Activated CD4-positive, alpha-beta memory T cell treated with anti-CD3 and anti-CD28 coated beads for 36 hours (primary cell): ENCODE measurements at regions not wholly inside any gene's neighbourhood (a gene's known extent, or its start where the extent isn't known, plus 50 kb on each side); places are given as distances from the start of the nearest gene placed in this dataset.
"Not testable (repeated sequence)": the region's sequence is repeated elsewhere in the genome, so short reads cannot be mapped to it uniquely, and the experiment has no call there.

ENCODE experiments used
- CTCF ChIA-PET: fragments of 350-600 bp; sonication (Branson Sonifier 250); formaldehyde crosslinking; loops from one replicate; lab custom pipeline; 2021; ENCODE audit warnings: antibody characterized with exemption, inconsistent platforms; lab: Charles Lee
- POLR2A ChIA-PET: fragments of 350-600 bp; sonication (Branson Sonifier 250); formaldehyde crosslinking; loops from one replicate; lab custom pipeline; 2021; ENCODE audit warnings: antibody characterized with exemption; lab: Charles Lee
- DNase-seq: peaks from one replicate; pipeline ENCODE4 v3.0.0-alpha.2; 2020
- H3K27ac Mint-ChIP-seq: one replicate; pipeline ENCODE4 v1.8.0; 2021; ENCODE audit warnings: mixed read lengths
- H3K27me3 Mint-ChIP-seq: one replicate; pipeline ENCODE4 v1.8.0; 2021; ENCODE audit warnings: mixed read lengths
- H3K36me3 Mint-ChIP-seq: one replicate; pipeline ENCODE4 v1.8.0; 2021; ENCODE audit warnings: mixed read lengths
- H3K4me1 Mint-ChIP-seq: one replicate; pipeline ENCODE4 v1.8.0; 2021; ENCODE audit warnings: low read depth, mixed read lengths
- H3K4me3 Mint-ChIP-seq: one replicate; pipeline ENCODE4 v1.8.0; 2021; ENCODE audit warnings: mild to moderate bottlenecking, mixed read lengths
- H3K9me3 Mint-ChIP-seq: one replicate; pipeline ENCODE4 v1.8.0; 2021; ENCODE audit warnings: mixed read lengths
- intact Hi-C: fragments of 100-400 bp; cut with micrococcal nuclease; formaldehyde crosslinking; loops from one replicate; pipeline ENCODE4 v1.15.1; 2023

DNA sequence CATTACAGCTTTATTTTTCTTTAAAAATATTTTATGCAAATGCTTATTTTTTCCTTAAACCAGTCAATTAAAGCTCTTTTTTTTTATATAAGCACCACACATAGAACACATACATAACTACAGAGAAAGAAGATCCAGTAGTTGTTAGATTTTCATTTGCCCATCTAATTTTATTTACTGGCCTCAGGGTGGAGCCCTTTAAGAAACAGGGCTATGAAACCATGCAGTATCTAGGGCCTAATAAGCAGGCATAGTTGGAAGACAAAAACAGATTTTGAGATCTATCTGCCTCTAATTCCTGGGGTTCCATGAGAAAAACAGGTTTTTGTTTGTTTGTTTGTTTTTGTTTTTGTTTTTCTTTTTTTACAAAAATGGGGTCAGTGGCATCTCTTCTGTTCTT lies 120.6 kb downstream of the BCHE start:
- intact Hi-C loops = no loop called here
- Mint-ChIP-seq H3K9me3 (peaks cover 12% of the 10 kb centered on the region), H3K27me3 (no peaks in the 10 kb centered on the region), H3K36me3 (no peaks in the 10 kb centered on the region), H3K4me1 (no peaks in the 10 kb centered on the region), H3K27ac (no peak overlapping the region), H3K4me3 (no peak overlapping the region)
- DNase-seq = no peak
- POLR2A ChIA-PET = no interaction called here
- CTCF ChIA-PET = no interaction called here

- no peak for DNase-seq
- H3K4me1 Mint-ChIP-seq = no peaks in the 10 kb centered on the region
- peaks cover 9% of the 10 kb centered on the region for H3K9me3 Mint-ChIP-seq
- POLR2A ChIA-PET = no interaction called here
- H3K4me3 Mint-ChIP-seq = no peak overlapping the region
- H3K27me3 Mint-ChIP-seq = no peaks in the 10 kb centered on the region
- H3K36me3 Mint-ChIP-seq = no peaks in the 10 kb centered on the region
- intact Hi-C loops = no loop called here
- CTCF ChIA-PET = no interaction called here
- no peak overlapping the region for H3K27ac Mint-ChIP-seq
Measured at GRCh38 chr3:165713479-165713878, 123.7 kb downstream of the BCHE start.

- H3K4me3 Mint-ChIP-seq = no peak overlapping the region
- no peaks in the 10 kb centered on the region for H3K36me3 Mint-ChIP-seq
- no peak for DNase-seq
- H3K9me3 Mint-ChIP-seq = peaks cover 7% of the 10 kb centered on the region
- intact Hi-C loops = no loop called here
- CTCF ChIA-PET = no interaction called here
- no peak overlapping the region for H3K27ac Mint-ChIP-seq
- H3K4me1 Mint-ChIP-seq = no peaks in the 10 kb centered on the region
- no peaks in the 10 kb centered on the region for H3K27me3 Mint-ChIP-seq
- POLR2A ChIA-PET = no interaction called here
Measured at GRCh38 chr3:165712382-165712781, 124.8 kb downstream of the BCHE start.

DNA sequence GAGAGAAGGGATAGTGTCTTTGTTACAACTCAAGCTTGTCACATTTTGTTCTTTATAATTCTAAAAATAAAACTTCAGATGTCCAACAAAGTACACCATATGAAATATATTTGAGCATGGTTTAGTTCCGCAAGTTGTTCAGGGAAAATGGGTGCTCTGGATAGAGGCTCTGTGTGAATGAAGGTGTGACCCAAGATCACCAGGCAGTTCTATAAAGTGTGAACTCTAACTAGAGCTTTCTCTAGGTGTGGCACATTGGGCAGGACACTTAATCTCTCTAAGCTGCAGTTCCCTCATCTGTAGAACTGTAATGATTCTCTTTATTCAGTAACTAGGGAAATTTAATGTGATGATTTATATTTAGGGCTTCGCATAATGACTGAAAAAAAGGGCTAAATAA lies 139.3 kb downstream of the BCHE start:
- ChIA-PET CTCF (no interaction called here), POLR2A (no interaction called here)
- H3K4me1 Mint-ChIP-seq = no peaks in the 10 kb centered on the region
- H3K36me3 Mint-ChIP-seq = no peaks in the 10 kb centered on the region
- H3K27ac Mint-ChIP-seq = no peak overlapping the region
- intact Hi-C loops = no loop called here
- DNase-seq = no peak
- H3K9me3 Mint-ChIP-seq = peaks cover 6% of the 10 kb centered on the region
- H3K27me3 Mint-ChIP-seq = no peaks in the 10 kb centered on the region
- H3K4me3 Mint-ChIP-seq = no peak overlapping the region

- Mint-ChIP-seq H3K27ac (no peak overlapping the region), H3K4me1 (no peaks in the 10 kb centered on the region), H3K36me3 (no peaks in the 10 kb centered on the region), H3K9me3 (peaks cover 11% of the 10 kb centered on the region), H3K27me3 (no peaks in the 10 kb centered on the region), H3K4me3 (no peak overlapping the region)
- ChIA-PET CTCF (no interaction called here), POLR2A (no interaction called here)
- intact Hi-C loops = no loop called here
- DNase-seq = no peak
Measured at GRCh38 chr3:165696496-165696895, 140.7 kb downstream of the BCHE start.

DNA sequence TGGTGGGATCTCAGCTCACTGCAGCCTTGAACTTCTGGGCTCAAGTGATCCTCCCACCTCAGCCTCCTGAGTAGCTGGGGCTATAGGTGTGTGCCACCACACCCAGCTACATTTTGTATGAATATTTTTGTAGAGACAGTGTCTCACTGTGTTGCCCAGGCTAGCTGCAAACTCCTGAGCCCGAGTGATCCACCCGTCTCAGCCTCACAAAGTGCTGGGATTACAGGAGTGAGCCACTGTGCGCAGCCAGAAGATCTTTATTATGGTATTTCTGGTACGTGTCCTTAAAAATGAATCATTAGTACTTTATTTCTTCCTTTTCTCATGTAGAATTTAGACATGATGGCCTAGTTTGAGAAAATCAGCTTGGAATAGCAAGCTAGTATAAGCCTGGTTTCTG lies 153.3 kb downstream of the BCHE start:
- Mint-ChIP-seq H3K4me3 (no peak overlapping the region), H3K4me1 (no peaks in the 10 kb centered on the region), H3K9me3 (peaks cover 2% of the 10 kb centered on the region), H3K27me3 (no peaks in the 10 kb centered on the region), H3K36me3 (no peaks in the 10 kb centered on the region), H3K27ac (no peak overlapping the region)
- CTCF ChIA-PET = no interaction called here
- intact Hi-C loops = no loop called here
- POLR2A ChIA-PET = no interaction called here
- DNase-seq = no peak

GRCh38 chr3:165682734-165683133 lies 154.5 kb downstream of the BCHE start:
- Mint-ChIP-seq H3K4me3 (no peak overlapping the region), H3K4me1 (no peaks in the 10 kb centered on the region), H3K27me3 (no peaks in the 10 kb centered on the region), H3K36me3 (no peaks in the 10 kb centered on the region), H3K9me3 (peaks cover 2% of the 10 kb centered on the region), H3K27ac (no peak overlapping the region)
- intact Hi-C loops = no loop called here
- ChIA-PET CTCF (no interaction called here), POLR2A (no interaction called here)
- DNase-seq = no peak

GRCh38 chr3:165669967-165670366 lies 167.3 kb downstream of the BCHE start:
- Mint-ChIP-seq H3K27ac (no peak overlapping the region), H3K9me3 (peaks cover 32% of the 10 kb centered on the region), H3K36me3 (no peaks in the 10 kb centered on the region), H3K27me3 (no peaks in the 10 kb centered on the region), H3K4me3 (no peak overlapping the region), H3K4me1 (no peaks in the 10 kb centered on the region)
- DNase-seq = no peak
- ChIA-PET CTCF (no interaction called here), POLR2A (no interaction called here)
- intact Hi-C loops = no loop called here

DNA sequence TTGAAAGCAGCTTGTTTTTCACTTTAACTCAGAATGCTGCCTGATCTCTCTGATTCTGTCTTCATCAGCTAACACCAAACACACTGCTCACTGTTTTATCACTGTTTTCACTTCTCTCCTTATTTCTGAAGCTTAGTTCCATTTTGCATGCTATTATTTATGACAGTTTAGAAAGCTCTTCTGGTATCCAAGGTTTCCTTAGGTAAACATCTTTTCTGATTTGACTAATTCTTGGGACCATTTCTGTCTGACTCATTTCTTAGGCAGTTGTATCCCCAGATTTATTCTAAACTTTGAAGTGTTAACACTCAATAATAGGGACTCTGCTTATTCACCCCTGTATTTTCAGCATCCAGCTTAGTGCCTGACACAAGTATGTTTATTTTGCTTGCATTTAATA lies 167.7 kb downstream of the BCHE start:
- no peaks in the 10 kb centered on the region for H3K36me3 Mint-ChIP-seq
- intact Hi-C loops = no loop called here
- CTCF ChIA-PET = no interaction called here
- no peak overlapping the region for H3K27ac Mint-ChIP-seq
- H3K9me3 Mint-ChIP-seq = peaks cover 28% of the 10 kb centered on the region
- H3K4me3 Mint-ChIP-seq = no peak overlapping the region
- POLR2A ChIA-PET = no interaction called here
- DNase-seq = no peak
- no peaks in the 10 kb centered on the region for H3K4me1 Mint-ChIP-seq
- H3K27me3 Mint-ChIP-seq = no peaks in the 10 kb centered on the region

DNA sequence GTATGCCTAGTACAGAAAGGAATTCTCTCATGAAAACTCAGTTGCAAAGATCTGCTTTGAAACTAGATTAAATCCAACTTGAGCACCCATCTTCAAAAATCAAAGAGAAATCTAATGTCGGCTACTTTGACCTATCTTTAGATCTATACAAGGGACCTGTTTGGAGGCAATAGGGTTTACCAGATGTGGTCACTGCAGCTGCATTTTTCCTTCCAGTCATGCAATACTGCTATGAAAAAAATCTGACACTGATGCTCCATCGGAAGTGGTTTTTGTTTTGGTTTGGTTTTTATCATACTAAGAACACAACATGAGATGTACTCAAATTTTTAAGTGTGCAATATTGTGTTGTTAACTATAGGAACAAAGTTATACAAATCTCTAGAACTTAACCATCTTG lies 169.5 kb downstream of the BCHE start:
- no peak for DNase-seq
- CTCF ChIA-PET = no interaction called here
- intact Hi-C loops = no loop called here
- Mint-ChIP-seq H3K4me1 (no peaks in the 10 kb centered on the region), H3K27ac (no peak overlapping the region), H3K27me3 (no peaks in the 10 kb centered on the region), H3K4me3 (no peak overlapping the region), H3K9me3 (peaks cover 23% of the 10 kb centered on the region), H3K36me3 (no peaks in the 10 kb centered on the region)
- POLR2A ChIA-PET = no interaction called here

DNA sequence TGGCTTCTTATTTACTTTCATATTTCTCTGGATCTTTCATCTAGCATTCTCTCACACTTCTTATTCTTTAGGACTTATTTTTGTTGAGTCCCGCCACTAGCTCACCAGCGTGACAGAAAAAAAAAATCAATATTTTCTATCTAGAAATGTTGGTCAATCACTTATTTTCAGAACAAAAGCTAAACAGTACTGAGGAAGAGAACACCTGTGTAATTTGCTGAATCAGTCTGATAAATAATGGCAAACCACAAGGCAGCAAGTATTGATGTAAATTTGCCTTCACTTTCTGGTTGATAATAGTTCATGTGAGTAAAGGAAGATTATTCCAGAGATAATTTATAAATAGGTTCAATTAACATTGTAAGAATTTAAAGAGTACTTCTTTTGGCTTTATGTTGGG lies 179.2 kb downstream of the BCHE start:
- no peaks in the 10 kb centered on the region for H3K4me1 Mint-ChIP-seq
- H3K36me3 Mint-ChIP-seq = no peaks in the 10 kb centered on the region
- DNase-seq = no peak
- ChIA-PET CTCF (no interaction called here), POLR2A (no interaction called here)
- no peak overlapping the region for H3K4me3 Mint-ChIP-seq
- peaks cover 14% of the 10 kb centered on the region for H3K9me3 Mint-ChIP-seq
- intact Hi-C loops = no loop called here
- H3K27ac Mint-ChIP-seq = no peak overlapping the region
- no peaks in the 10 kb centered on the region for H3K27me3 Mint-ChIP-seq

- Mint-ChIP-seq H3K4me3 (no peak overlapping the region), H3K27me3 (no peaks in the 10 kb centered on the region), H3K36me3 (no peaks in the 10 kb centered on the region), H3K9me3 (peaks cover 9% of the 10 kb centered on the region), H3K27ac (no peak overlapping the region), H3K4me1 (no peaks in the 10 kb centered on the region)
- ChIA-PET POLR2A (no interaction called here), CTCF (no interaction called here)
- intact Hi-C loops = no loop called here
- no peak for DNase-seq
Measured at GRCh38 chr3:165653130-165653778, 184.0 kb downstream of the BCHE start.

DNA sequence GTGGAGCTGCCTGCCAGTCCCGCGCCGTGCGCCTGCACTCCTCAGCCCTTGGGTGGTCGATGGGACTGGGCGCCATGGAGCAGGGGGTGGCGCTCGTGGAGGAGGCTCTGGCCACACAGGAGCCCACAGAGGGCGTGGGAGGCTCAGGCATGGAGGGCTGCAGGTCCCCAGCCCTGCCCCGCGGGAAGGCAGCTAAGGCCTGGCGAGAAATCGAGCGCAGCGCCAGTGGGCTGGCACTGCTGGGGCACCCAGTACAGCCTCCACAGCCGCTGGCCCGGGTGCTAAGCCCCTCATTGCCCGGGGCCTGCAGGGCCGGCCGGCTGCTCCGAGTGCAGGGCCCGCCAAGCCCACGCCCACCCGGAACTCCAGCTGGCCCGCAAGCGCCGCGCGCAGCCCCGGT lies 187.9 kb downstream of the BCHE start:
- H3K27ac Mint-ChIP-seq, H3K9me3 Mint-ChIP-seq, H3K4me3 Mint-ChIP-seq, H3K36me3 Mint-ChIP-seq, intact Hi-C loops, H3K4me1 Mint-ChIP-seq, DNase-seq, POLR2A ChIA-PET, H3K27me3 Mint-ChIP-seq, CTCF ChIA-PET: not testable (repeated sequence)
